ENCODE measurements at regions not wholly inside any gene's neighbourhood (a gene's known extent, or its start where the extent isn't known, plus 50 kb on each side); places are given as distances from the start of the nearest gene placed in this dataset.

GRCh38 chr13:22468824-22469223 lies 712.0 kb upstream of the SGCG start:
- Histone ChIP-seq H3K27ac (ENCODE audit: insufficient read length, low read depth, low read length) (no peak overlapping the region), H4K8ac (replicated peaks; ENCODE audit: insufficient read length, low read depth, low read length) (no peak overlapping the region), H3K4me2 (ENCODE audit: insufficient read depth, insufficient read length, low read length) (no peak overlapping the region), H2AFZ (ENCODE audit: low read length) (no peak overlapping the region), H2BK5ac (ENCODE audit: insufficient read length, low read length) (no peak overlapping the region), H2BK120ac (ENCODE audit: low read depth, low read length, poor library complexity, severe bottlenecking) (no peak overlapping the region), H3K9ac (ENCODE audit: extremely low read depth, insufficient read length, low read length) (no peak overlapping the region), H4K91ac (ENCODE audit: insufficient read length, low read depth, low read length) (no peak overlapping the region), H3K79me2 (ENCODE audit: insufficient read depth, low read length) (no peaks in the 10 kb centered on the region), H3K18ac (ENCODE audit: insufficient read length, low read depth, low read length) (no peak overlapping the region), H3K56ac (ENCODE audit: insufficient read length, low read depth, low read length) (no peak overlapping the region), H2BK12ac (ENCODE audit: insufficient read length, low read depth, low read length) (no peak overlapping the region), H3T11ph (ENCODE audit: low read length) (no peak overlapping the region), H3K79me1 (ENCODE audit: insufficient read depth, low read depth, low read length, poor library complexity, severe bottlenecking) (no peaks in the 10 kb centered on the region), H3K4ac (ENCODE audit: low read depth, low read length) (no peak overlapping the region), H4K5ac (ENCODE audit: insufficient read length, low read depth, low read length) (no peak overlapping the region), H3K14ac (ENCODE audit: insufficient read depth, low read length) (no peak overlapping the region), H3K27me3 (ENCODE audit: insufficient read depth, low read length) (no peaks in the 10 kb centered on the region), H3K23ac (ENCODE audit: insufficient read length, low read depth, low read length) (no peak overlapping the region), H2AK5ac (ENCODE audit: insufficient read length, low read length) (no peak overlapping the region), H3K9me3 (ENCODE audit: control insufficient read depth, low read depth, low read length) (no peaks in the 10 kb centered on the region), H3K4me1 (ENCODE audit: insufficient read depth, low read length) (no peaks in the 10 kb centered on the region), H2BK20ac (ENCODE audit: low read depth, low read length, poor library complexity, severe bottlenecking) (no peak overlapping the region), H2BK15ac (ENCODE audit: low read depth, low read length) (no peak overlapping the region), H4K20me1 (ENCODE audit: control insufficient read depth, insufficient read depth, insufficient read length) (no peaks in the 10 kb centered on the region), H3K23me2 (ENCODE audit: insufficient read length, low read depth, low read length, poor library complexity, severe bottlenecking) (no peaks in the 10 kb centered on the region)
- no peak for TF ChIP-seq CTCF (conservative IDR thresholded peaks at IDR 0.05)
- no CpG with 5 or more reads among the region's 4 CpGs for WGBS (ENCODE audit: extremely low coverage, insufficient read length, low lambda C conversion rate)
- Mint-ChIP-seq H3K4me3 (no peak overlapping the region), H3K36me3 (ENCODE audit: insufficient read depth in 1 of 3, low read depth in 3 of 3) (no peaks in the 10 kb centered on the region), H3K4me1 (no peaks in the 10 kb centered on the region), H3K27me3 (ENCODE audit: low read depth) (no peaks in the 10 kb centered on the region), H3K27ac (no peak overlapping the region), H3K9me3 (no peaks in the 10 kb centered on the region; a peak in 1 of 5 replicates)
- DNase-seq = no peak
